Progenitor cell of endocrine pancreas (in vitro differentiated cells): ENCODE measurements at regions not wholly inside any gene's neighbourhood (a gene's known extent, or its start where the extent isn't known, plus 50 kb on each side); places are given as distances from the start of the nearest gene placed in this dataset.

Source experiments
- DNase-seq: peaks from one replicate; pipeline ENCODE4 v3.0.0; 2021; ENCODE audit warnings: low spot score; ENCODE audit not compliant: unreplicated experiment
- H3K27ac Mint-ChIP-seq: 2 replicates; pipeline ENCODE4 v1.8.0; 2021; ENCODE audit warnings: mild to moderate bottlenecking, moderate library complexity, mixed read lengths
- H3K27me3 Mint-ChIP-seq: 2 replicates; pipeline ENCODE4 v1.8.0; 2021; ENCODE audit warnings: mixed read lengths
- H3K36me3 Mint-ChIP-seq: 2 replicates; pipeline ENCODE4 v1.8.0; 2022; ENCODE audit warnings: mixed read lengths; ENCODE audit not compliant: insufficient read depth
- H3K4me1 Mint-ChIP-seq: 2 replicates; pipeline ENCODE4 v1.8.0; 2021; ENCODE audit warnings: low read depth, mixed read lengths
- H3K4me3 Mint-ChIP-seq: 2 replicates; pipeline ENCODE4 v1.8.0; 2021; ENCODE audit warnings: low read depth, mild to moderate bottlenecking, moderate library complexity, mixed read lengths
- H3K9me3 Mint-ChIP-seq: 2 replicates; pipeline ENCODE4 v1.8.0; 2021; ENCODE audit warnings: low read depth, mixed read lengths
- TF ChIP-seq, protein P1 (sequence below): fragments of 200-600 bp; sonication (generic); IDR thresholded peaks from one replicate; pipeline ENCODE4 v1.5.0; 2021; ENCODE audit warnings: antibody characterized with exemption, mild to moderate bottlenecking; ENCODE audit not compliant: unreplicated experiment

- H3K4me1 Mint-ChIP-seq, result peaks cover 3% of the 10 kb centered on the region
- H3K36me3 Mint-ChIP-seq, result no peaks in the 10 kb centered on the region
- no peaks in the 10 kb centered on the region for H3K27me3 Mint-ChIP-seq
These were observed 551.1 kb upstream of the CDH11 start for GRCh38 chr16:65672960-65673359.

DNA sequence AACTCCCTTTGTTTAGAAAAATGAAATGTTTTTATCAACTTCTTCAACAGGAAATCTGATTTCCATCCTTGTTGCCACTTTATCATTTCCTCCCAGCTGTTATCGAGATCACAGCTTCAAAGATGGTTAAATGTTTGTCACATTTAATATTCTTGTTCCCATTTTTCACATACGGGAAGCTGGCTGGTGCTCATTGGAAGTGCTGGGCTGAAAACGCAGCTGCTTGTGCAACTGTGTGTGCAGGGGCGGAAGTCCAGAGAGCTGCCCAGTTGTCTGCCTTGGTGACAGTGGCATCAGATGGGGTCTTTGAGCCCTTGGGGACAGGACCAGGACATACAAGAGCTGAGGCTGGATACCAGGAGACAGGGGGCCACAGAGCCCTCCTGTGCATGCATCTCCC lies 549.2 kb upstream of the CDH11 start:
- DNase-seq, result no peak
- TF ChIP-seq, protein P1, sequence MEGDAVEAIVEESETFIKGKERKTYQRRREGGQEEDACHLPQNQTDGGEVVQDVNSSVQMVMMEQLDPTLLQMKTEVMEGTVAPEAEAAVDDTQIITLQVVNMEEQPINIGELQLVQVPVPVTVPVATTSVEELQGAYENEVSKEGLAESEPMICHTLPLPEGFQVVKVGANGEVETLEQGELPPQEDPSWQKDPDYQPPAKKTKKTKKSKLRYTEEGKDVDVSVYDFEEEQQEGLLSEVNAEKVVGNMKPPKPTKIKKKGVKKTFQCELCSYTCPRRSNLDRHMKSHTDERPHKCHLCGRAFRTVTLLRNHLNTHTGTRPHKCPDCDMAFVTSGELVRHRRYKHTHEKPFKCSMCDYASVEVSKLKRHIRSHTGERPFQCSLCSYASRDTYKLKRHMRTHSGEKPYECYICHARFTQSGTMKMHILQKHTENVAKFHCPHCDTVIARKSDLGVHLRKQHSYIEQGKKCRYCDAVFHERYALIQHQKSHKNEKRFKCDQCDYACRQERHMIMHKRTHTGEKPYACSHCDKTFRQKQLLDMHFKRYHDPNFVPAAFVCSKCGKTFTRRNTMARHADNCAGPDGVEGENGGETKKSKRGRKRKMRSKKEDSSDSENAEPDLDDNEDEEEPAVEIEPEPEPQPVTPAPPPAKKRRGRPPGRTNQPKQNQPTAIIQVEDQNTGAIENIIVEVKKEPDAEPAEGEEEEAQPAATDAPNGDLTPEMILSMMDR, result no peak
- no peaks in the 10 kb centered on the region for H3K36me3 Mint-ChIP-seq
- no peak overlapping the region for H3K27ac Mint-ChIP-seq
- peaks cover 3% of the 10 kb centered on the region for H3K9me3 Mint-ChIP-seq
- H3K4me3 Mint-ChIP-seq, result no peak overlapping the region
- H3K27me3 Mint-ChIP-seq, result no peaks in the 10 kb centered on the region
- H3K4me1 Mint-ChIP-seq, result peaks cover 5% of the 10 kb centered on the region

More at GRCh38 chr16:65672960-65673359, 551.1 kb upstream of the CDH11 start:
- H3K27ac Mint-ChIP-seq, result no peak overlapping the region
- DNase-seq, result no peak
- no peak overlapping the region for H3K4me3 Mint-ChIP-seq
- TF ChIP-seq, protein P1, result no peak
- H3K9me3 Mint-ChIP-seq, result peaks cover 3% of the 10 kb centered on the region

DNA sequence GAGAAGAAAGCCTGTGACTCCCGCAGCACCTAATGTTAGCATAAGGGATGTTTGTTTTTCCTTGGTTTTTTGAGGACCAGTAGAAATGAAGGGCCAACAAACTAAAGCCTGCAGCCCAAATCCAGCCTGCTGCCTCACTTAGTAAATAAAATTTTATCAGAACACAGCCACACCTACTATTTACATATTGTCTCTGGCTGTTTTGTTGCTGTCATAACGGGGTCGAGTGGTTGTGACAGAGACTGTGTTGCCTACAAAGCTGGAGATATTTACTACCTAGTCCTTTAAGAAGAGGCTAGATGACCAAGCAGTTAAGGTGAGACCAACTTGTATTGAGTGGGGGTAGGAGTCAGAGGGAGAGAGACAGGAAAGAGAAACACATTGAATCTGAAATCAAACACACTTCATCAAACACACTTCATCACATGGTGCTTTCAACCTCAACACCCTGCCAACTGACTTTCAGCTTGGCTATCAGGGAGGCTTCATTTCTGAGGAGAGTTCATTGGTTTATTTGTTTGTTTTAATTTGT lies 546.3 kb upstream of the CDH11 start:
- H3K27me3 Mint-ChIP-seq, result peaks cover 6% of the 10 kb centered on the region
- TF ChIP-seq, protein P1, result no peak
- DNase-seq, result no peak
- H3K9me3 Mint-ChIP-seq, result peaks cover 3% of the 10 kb centered on the region
- H3K4me3 Mint-ChIP-seq, result no peak overlapping the region
- no peak overlapping the region for H3K27ac Mint-ChIP-seq
- peaks cover 9% of the 10 kb centered on the region for H3K4me1 Mint-ChIP-seq
- H3K36me3 Mint-ChIP-seq, result no peaks in the 10 kb centered on the region

- TF ChIP-seq, protein P1, result no peak
- H3K27ac Mint-ChIP-seq, result no peak overlapping the region
- DNase-seq, result no peak
These were observed 545.2 kb upstream of the CDH11 start for GRCh38 chr16:65667011-65667578.

GRCh38 chr16:65666132-65666941 lies 544.5 kb upstream of the CDH11 start:
- Mint-ChIP-seq H3K27ac (no peak overlapping the region), H3K4me1 (peaks cover 9% of the 10 kb centered on the region), H3K36me3 (no peaks in the 10 kb centered on the region), H3K27me3 (peaks cover 6% of the 10 kb centered on the region), H3K9me3 (no peaks in the 10 kb centered on the region), H3K4me3 (no peak overlapping the region)
- TF ChIP-seq, protein P1, result no peak
- no peak for DNase-seq

More at GRCh38 chr16:65667011-65667578, 545.2 kb upstream of the CDH11 start:
- H3K27me3 Mint-ChIP-seq, result peaks cover 6% of the 10 kb centered on the region
- H3K36me3 Mint-ChIP-seq, result no peaks in the 10 kb centered on the region
- H3K9me3 Mint-ChIP-seq, result no peaks in the 10 kb centered on the region
- peaks cover 9% of the 10 kb centered on the region for H3K4me1 Mint-ChIP-seq
- no peak overlapping the region for H3K4me3 Mint-ChIP-seq
